Liver (tissue), 7 donors: ENCODE measurements at regions not wholly inside any gene's neighbourhood (a gene's known extent, or its start where the extent isn't known, plus 50 kb on each side); places are given as distances from the start of the nearest gene placed in this dataset.

Source experiments
- DNase-seq: peaks from one replicate; pipeline ENCODE4 v3.0.0-alpha.2; 2017; ENCODE audit warnings: low spot score
- H3K27ac ChIP-seq, 2 donors: one replicate each; pipeline ENCODE4 v1.7.0; 2013; ENCODE audit warnings: inconsistent platforms in 2 of 2, low read length in 2 of 2, control low read depth in 1 of 2, low read depth in 1 of 2, mild to moderate bottlenecking in 1 of 2
- H3K27me3 ChIP-seq, 4 donors: one replicate each; pipeline versions ENCODE4 v1.6.1 to v1.7.0; 2013; ENCODE audit warnings: low read length in 3 of 4, inconsistent platforms in 1 of 4, mild to moderate bottlenecking in 1 of 4, moderate library complexity in 1 of 4; ENCODE audit not compliant: control insufficient read depth in 4 of 4, insufficient read depth in 4 of 4
- H3K36me3 ChIP-seq, 4 donors: one replicate each; pipeline versions ENCODE4 v1.6.1 to v1.7.0; 2013; ENCODE audit warnings: low read length in 3 of 4, mild to moderate bottlenecking in 3 of 4, low read depth in 1 of 4, moderate library complexity in 1 of 4; ENCODE audit not compliant: control insufficient read depth in 4 of 4, insufficient read depth in 3 of 4
- H3K4me1 ChIP-seq, 4 donors: one replicate each; pipeline versions ENCODE4 v1.6.1 to v1.7.0; 2013; ENCODE audit warnings: low read length in 3 of 4, mild to moderate bottlenecking in 3 of 4, moderate library complexity in 1 of 4; ENCODE audit not compliant: control insufficient read depth in 4 of 4, insufficient read depth in 4 of 4
- H3K4me3 ChIP-seq, 3 donors: one replicate each; pipeline versions ENCODE4 v1.6.1 to v1.7.0; 2013; ENCODE audit warnings: low read length in 3 of 3, control low read depth in 1 of 3, low read depth in 1 of 3, mild to moderate bottlenecking in 1 of 3
- H3K9ac ChIP-seq, 2 donors: one replicate each; pipeline ENCODE4 v1.7.0; 2013; ENCODE audit warnings: low read length in 2 of 2, mild to moderate bottlenecking in 2 of 2, moderate library complexity in 2 of 2, control low read depth in 1 of 2, low read depth in 1 of 2
- H3K9me3 ChIP-seq, 4 donors: one replicate each; pipeline versions ENCODE4 v1.6.1 to v1.7.0; 2013; ENCODE audit warnings: low read length in 3 of 4; ENCODE audit not compliant: control insufficient read depth in 4 of 4
- ATF3 ChIP-seq: IDR thresholded peaks from 2 replicates; pipeline ENCODE4 v1.6.1; 2016; ENCODE audit warnings: antibody characterized with exemption
- EGR1 ChIP-seq, 2 donors: IDR thresholded peaks; 2 replicates each; pipeline ENCODE4 v1.6.1; 2016 to 2018; ENCODE audit warnings: antibody characterized with exemption in 2 of 2, low read depth in 2 of 2
- FOXA1 ChIP-seq: IDR thresholded peaks from 2 replicates; pipeline ENCODE4 v1.6.1; 2016; ENCODE audit warnings: antibody characterized with exemption
- FOXA2 ChIP-seq: IDR thresholded peaks from 2 replicates; pipeline ENCODE4 v1.6.1; 2016; ENCODE audit warnings: antibody characterized with exemption
- GABPA ChIP-seq, 2 donors: IDR thresholded peaks in 1 of 2; conservative IDR thresholded peaks in 1 of 2; 2 replicates each; pipeline ENCODE4 v1.6.1; 2016; ENCODE audit warnings: antibody characterized with exemption in 2 of 2, mild to moderate bottlenecking in 1 of 2, moderate library complexity in 1 of 2
- HNF4A ChIP-seq, 2 donors: conservative IDR thresholded peaks; 2 replicates each; pipeline ENCODE4 v1.6.1; 2016; ENCODE audit warnings: antibody characterized with exemption in 2 of 2, mild to moderate bottlenecking in 2 of 2
- HNF4G ChIP-seq: IDR thresholded peaks from 2 replicates; pipeline ENCODE4 v1.6.1; 2016; ENCODE audit warnings: antibody characterized with exemption
- JUND ChIP-seq, 2 donors: IDR thresholded peaks; 2 replicates each; pipeline ENCODE4 v1.6.1; 2016; ENCODE audit warnings: antibody characterized with exemption in 2 of 2
- MAX ChIP-seq: IDR thresholded peaks from 2 replicates; pipeline ENCODE4 v1.6.1; 2016; ENCODE audit warnings: antibody characterized with exemption
- NR2F2 ChIP-seq: IDR thresholded peaks from 2 replicates; pipeline ENCODE4 v1.6.1; 2016; ENCODE audit warnings: antibody characterized with exemption
- RAD21 ChIP-seq, 2 donors: IDR thresholded peaks; 2 replicates each; pipeline ENCODE4 v1.6.1; 2016; ENCODE audit warnings: antibody characterized with exemption in 2 of 2, mild to moderate bottlenecking in 2 of 2
- REST ChIP-seq: IDR thresholded peaks from 2 replicates; pipeline ENCODE4 v1.6.1; 2016; ENCODE audit warnings: antibody characterized with exemption, mild to moderate bottlenecking
- RXRA ChIP-seq, 2 donors: IDR thresholded peaks; 2 replicates each; pipeline ENCODE4 v1.6.1; 2017 to 2018; ENCODE audit warnings: antibody characterized with exemption in 2 of 2, mild to moderate bottlenecking in 1 of 2
- SP1 ChIP-seq: IDR thresholded peaks from 2 replicates; pipeline ENCODE4 v1.6.1; 2018; ENCODE audit warnings: antibody characterized with exemption, mild to moderate bottlenecking
- TAF1 ChIP-seq: conservative IDR thresholded peaks from 2 replicates; pipeline ENCODE4 v1.6.1; 2016; ENCODE audit warnings: antibody characterized with exemption, mild to moderate bottlenecking
- YY1 ChIP-seq: IDR thresholded peaks from 2 replicates; pipeline ENCODE4 v1.6.1; 2016; ENCODE audit warnings: antibody characterized with exemption, mild to moderate bottlenecking
- ZBTB33 ChIP-seq: IDR thresholded peaks from 2 replicates; pipeline ENCODE4 v1.6.1; 2016; ENCODE audit warnings: antibody characterized with exemption
- WGBS: extraction: QIAGEN DNeasy Blood & Tissue Kit; methylation state at CpG from one replicate; pipeline ENCODE4 v1.1.7; 2013; 5-methylcytosine and 5-hydroxymethylcytosine counted together
- donor health status: healthy.
- donor health status: healthy.
- donor health status: healthy.
- donor health status: healthy.

GRCh38 chr18:45557779-45558178 lies 57.5 kb upstream of the SLC14A2 start:
- no peaks in the 10 kb centered on the region for H3K27me3 ChIP-seq
- no peaks in the 10 kb centered on the region for H3K36me3 ChIP-seq
- no peak overlapping the region for H3K27ac ChIP-seq
- H3K4me1 ChIP-seq: no peaks in the 10 kb centered on the region
- no peak overlapping the region for H3K9ac ChIP-seq
- H3K4me3 ChIP-seq: no peak overlapping the region
- no peaks in the 10 kb centered on the region for H3K9me3 ChIP-seq
- no peak for DNase-seq
- no peak for TF ChIP-seq SP1
- no peak for TF ChIP-seq ZBTB33
- TF ChIP-seq RXRA (IDR thresholded peaks at IDR 0.05): no peak
- TF ChIP-seq TAF1: no peak
- TF ChIP-seq RAD21 (IDR thresholded peaks at IDR 0.05): no peak
- no peak for TF ChIP-seq EGR1 (IDR thresholded peaks at IDR 0.05; ENCODE audit: low read depth in 2 of 2)
- TF ChIP-seq HNF4G: no peak
- no peak for TF ChIP-seq JUND (IDR thresholded peaks at IDR 0.05)
- no peak for TF ChIP-seq NR2F2
- no peak for TF ChIP-seq GABPA (IDR thresholded peaks at IDR 0.05 in 1 of 2, conservative IDR thresholded peaks at IDR 0.05 in 1 of 2)
- TF ChIP-seq REST: no peak
- no peak for TF ChIP-seq HNF4A (conservative IDR thresholded peaks at IDR 0.05)
- no peak for TF ChIP-seq YY1

GRCh38 chr18:45559258-45559657 lies 56.0 kb upstream of the SLC14A2 start:
- Histone ChIP-seq H3K9me3 (no peaks in the 10 kb centered on the region), H3K4me3 (no peak overlapping the region), H3K4me1 (no peaks in the 10 kb centered on the region), H3K27me3 (no peaks in the 10 kb centered on the region), H3K9ac (no peak overlapping the region), H3K27ac (no peak overlapping the region), H3K36me3 (no peaks in the 10 kb centered on the region)
- WGBS: 89% methylated on average over 1 of the region's 1 CpG
- TF ChIP-seq YY1: no peak
- no peak for DNase-seq

- no peak overlapping the region for H3K4me3 ChIP-seq
- 84% methylated on average over 4 of the region's 4 CpGs for WGBS
- no peak for DNase-seq
- H3K36me3 ChIP-seq: no peaks in the 10 kb centered on the region
- no peaks in the 10 kb centered on the region for H3K4me1 ChIP-seq
- no peak overlapping the region for H3K9ac ChIP-seq
- H3K27me3 ChIP-seq: no peaks in the 10 kb centered on the region
- no peak overlapping the region for H3K27ac ChIP-seq
- no peaks in the 10 kb centered on the region for H3K9me3 ChIP-seq
- TF ChIP-seq ATF3: no peak
- TF ChIP-seq RXRA (IDR thresholded peaks at IDR 0.05): no peak
- no peak for TF ChIP-seq HNF4A (conservative IDR thresholded peaks at IDR 0.05)
- TF ChIP-seq SP1: no peak
- TF ChIP-seq ZBTB33: no peak
- TF ChIP-seq YY1: no peak
- TF ChIP-seq RAD21 (IDR thresholded peaks at IDR 0.05): no peak
- no peak for TF ChIP-seq NR2F2
- TF ChIP-seq EGR1 (IDR thresholded peaks at IDR 0.05; ENCODE audit: low read depth in 2 of 2): no peak
- TF ChIP-seq TAF1: no peak
- TF ChIP-seq FOXA2: no peak
- TF ChIP-seq FOXA1: no peak
- TF ChIP-seq REST: no peak
- no peak for TF ChIP-seq JUND (IDR thresholded peaks at IDR 0.05)
- TF ChIP-seq MAX: no peak
Observed at GRCh38 chr18:45560870-45561269, 54.4 kb upstream of the SLC14A2 start.
